GM21576 (cell line): ENCODE measurements at regions not wholly inside any gene's neighbourhood (a gene's known extent, or its start where the extent isn't known, plus 50 kb on each side); places are given as distances from the start of the nearest gene placed in this dataset.
"Not testable (repeated sequence)": the region's sequence is repeated elsewhere in the genome, so short reads cannot be mapped to it uniquely, and the experiment has no call there.

Experiments
- ATAC-seq: cut with Tn5 transposase; IDR thresholded peaks from one replicate; pipeline ENCODE4 v1.9.1; 2021; ENCODE audit warnings: mild to moderate bottlenecking, moderate library complexity; ENCODE audit not compliant: unreplicated experiment

DNA sequence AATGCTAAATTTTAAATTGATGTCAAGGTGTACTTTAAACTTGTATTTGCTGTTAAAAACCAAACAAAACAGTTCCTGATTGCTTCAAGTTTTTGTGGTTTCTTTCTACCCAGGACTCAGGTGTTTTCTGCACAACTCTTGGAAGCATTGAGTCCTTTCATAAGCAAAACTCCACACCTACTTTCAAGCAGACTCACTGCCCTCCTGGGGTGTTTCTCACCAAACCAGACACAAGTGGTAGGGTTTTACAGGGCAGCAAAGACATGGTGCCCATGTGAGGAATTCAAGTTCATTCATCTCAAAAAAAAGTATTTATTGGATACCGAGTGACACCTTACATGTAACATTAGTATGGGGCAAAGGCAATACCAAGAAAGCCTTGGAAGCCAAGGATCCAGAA is 146.7 kb upstream of the BNIP2 start:
- ATAC-seq: no peak

- ATAC-seq: no peak
Measured at GRCh38 chr15:59834528-59834927, 145.4 kb upstream of the BNIP2 start.

GRCh38 chr15:59833366-59833765 is 144.2 kb upstream of the BNIP2 start:
- no peak for ATAC-seq

GRCh38 chr15:59830873-59831272 is 141.8 kb upstream of the BNIP2 start:
- ATAC-seq: no peak

- no peak for ATAC-seq
Measured at GRCh38 chr15:59830098-59830497, 141.0 kb upstream of the BNIP2 start.

GRCh38 chr15:59828861-59829260 is 139.7 kb upstream of the BNIP2 start:
- no peak for ATAC-seq

DNA sequence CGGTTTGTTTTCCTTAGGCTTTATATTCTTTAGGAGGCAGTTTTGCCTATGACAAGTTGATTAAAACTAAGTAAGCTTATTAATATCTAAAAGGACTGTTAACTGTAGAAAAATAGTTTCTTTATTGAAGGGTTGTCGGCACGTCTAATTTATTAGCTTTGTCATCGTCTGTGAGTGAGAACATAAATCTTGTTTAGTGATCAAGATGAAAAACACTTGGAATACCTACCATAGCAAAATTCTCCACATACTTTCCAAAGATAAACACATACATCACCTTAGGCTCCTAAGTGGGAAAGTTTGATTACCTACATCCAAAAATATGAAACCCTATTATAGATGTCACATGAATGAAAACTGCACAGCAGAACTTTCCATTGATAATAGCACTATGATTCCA is 139.1 kb upstream of the BNIP2 start:
- no peak for ATAC-seq

DNA sequence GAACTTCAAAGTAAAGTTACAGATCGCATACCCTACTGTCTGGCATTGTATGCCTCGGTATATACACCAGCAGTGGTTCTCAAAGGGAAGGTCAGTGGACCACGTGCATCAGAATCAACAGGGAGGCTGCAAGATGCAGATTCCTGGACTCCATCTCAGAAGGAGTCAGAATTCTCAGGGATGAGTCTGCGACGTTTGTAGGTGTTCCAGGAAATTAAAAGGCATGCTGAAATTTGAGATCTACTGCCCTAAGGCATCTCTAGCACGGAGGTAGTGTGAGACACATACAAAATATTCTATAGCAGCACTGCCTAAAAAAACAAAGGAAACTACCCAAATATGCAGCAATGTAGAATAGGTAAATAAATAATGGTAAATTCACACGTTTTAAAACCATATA is 136.8 kb upstream of the BNIP2 start:
- no peak for ATAC-seq

DNA sequence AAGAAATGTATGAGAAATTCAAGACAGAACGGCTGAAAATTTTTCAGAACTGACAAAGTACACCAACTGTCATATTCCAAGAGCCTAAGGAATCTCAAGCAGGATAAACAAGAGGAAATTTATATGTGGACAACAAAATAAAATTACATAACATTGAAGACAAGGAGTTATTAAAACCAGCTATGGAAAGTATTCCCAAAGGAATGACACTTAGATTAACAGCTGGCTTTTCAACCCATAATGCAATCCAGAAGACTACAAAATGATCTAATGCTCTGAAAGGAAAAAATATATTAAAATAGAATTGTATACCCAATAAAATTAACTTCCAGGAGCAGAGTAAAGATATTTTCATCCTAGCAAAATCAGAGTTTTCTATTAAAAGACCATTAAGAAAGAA is 132.2 kb upstream of the BNIP2 start:
- no peak for ATAC-seq

- ATAC-seq: no peak
Measured at GRCh38 chr15:59819092-59819491, 130.0 kb upstream of the BNIP2 start.

DNA sequence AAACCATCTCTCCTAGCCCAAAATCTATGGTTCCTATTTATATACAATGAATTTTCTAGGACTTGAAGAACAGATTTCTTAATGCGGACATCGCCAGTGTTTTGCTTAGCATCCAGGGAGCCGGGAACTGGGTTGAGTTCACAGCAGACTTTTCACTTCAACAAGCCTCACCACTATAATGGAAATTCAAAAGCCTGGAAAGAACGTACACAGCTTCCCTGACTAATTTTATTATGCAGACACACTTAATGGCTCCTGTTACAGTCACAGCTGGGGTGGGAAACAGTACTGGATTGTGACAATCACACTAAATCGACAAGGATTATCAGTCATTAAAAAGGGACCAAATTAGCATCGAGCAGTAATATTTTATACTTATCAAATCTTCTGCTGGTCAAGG is 129.2 kb upstream of the BNIP2 start:
- no peak for ATAC-seq

DNA sequence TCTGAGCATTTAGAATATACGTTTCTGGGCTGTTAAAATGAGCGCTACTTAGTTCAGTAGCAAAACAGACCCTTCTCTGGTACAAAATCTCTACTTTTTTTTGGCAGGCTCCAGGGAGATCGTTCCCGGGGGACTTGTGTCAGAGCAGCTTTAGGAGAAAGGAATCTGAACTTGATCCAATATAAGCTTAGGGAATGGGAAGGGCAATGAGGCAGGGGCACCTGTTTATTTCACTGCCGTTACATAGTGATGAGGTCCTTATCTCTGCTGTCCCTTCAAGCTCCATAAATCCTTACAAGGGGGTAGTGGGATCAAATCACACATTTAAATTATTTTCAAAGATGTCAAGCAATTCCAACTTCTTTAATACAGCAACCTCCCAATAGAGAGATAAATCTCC is 128.7 kb upstream of the BNIP2 start:
- no peak for ATAC-seq

- no peak for ATAC-seq
Measured at GRCh38 chr15:59817053-59817452, 127.9 kb upstream of the BNIP2 start.

DNA sequence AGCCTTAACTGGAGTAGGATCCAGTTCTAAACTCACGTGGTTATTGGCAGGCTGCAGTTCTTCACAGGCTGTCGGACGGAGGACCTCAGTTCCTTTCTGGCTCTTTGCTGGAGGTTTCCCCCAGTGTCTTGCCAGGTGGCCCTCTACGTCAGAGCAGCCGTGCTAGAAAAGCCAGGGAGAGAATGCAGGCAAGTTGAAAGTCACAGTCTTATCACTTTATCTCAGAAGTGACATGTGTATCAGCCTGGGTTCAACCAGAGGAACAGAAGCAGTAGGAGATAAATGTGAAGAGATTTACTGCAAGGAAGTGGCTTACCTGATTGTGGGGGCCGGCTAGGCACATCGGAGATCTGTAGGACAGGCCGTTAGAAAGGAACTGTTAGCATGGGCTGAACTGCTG is 125.3 kb upstream of the BNIP2 start:
- no peak for ATAC-seq

DNA sequence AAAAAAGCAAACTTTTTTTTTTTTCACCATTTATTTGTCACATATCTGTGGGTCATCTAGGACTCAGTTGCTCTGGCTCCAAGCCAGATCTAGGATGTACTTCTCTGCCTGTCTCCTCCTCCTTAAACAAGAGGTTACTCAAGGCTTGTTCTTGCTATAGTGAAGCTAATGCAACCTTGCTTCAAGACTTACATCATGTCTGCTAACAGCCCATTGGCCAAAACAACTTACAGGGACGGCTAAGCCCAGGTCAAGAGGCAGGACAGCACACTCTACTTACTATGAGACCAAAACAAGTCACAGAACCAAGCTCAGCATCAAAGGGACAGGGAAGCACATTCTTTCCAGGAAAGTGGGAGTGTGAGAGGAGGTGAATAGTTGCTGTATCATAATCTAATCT is 123.8 kb upstream of the BNIP2 start:
- ATAC-seq: no peak

DNA sequence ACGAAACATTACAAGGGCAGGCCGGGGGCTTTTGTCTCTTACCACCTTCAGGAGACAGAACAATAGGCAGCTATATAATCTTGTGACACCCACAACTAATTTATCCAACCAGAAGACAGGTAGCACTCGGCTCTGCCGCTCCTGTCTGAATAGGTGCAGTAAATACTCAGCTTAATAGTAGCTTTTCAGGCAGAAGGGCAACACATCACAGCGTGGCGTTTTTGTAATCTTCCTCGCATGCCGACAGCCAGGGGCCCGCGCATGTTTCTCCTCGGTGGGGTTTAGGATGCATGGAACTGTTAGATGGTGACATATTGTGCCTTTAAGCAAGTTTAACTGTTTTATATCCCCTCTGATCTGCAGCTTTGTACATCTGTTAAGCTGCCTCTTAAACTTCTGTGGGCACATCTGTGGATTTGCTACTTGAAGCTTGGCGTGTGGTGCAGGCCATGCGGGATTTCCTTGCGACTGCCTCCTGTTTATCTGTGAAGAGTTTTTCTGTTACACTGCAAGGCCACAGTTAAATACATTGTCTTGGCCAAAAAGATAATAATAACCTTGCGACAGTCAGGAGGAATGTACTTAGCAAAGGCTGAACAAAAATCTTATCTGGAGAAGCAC is 123.2 kb upstream of the BNIP2 start:
- ATAC-seq: no peak

DNA sequence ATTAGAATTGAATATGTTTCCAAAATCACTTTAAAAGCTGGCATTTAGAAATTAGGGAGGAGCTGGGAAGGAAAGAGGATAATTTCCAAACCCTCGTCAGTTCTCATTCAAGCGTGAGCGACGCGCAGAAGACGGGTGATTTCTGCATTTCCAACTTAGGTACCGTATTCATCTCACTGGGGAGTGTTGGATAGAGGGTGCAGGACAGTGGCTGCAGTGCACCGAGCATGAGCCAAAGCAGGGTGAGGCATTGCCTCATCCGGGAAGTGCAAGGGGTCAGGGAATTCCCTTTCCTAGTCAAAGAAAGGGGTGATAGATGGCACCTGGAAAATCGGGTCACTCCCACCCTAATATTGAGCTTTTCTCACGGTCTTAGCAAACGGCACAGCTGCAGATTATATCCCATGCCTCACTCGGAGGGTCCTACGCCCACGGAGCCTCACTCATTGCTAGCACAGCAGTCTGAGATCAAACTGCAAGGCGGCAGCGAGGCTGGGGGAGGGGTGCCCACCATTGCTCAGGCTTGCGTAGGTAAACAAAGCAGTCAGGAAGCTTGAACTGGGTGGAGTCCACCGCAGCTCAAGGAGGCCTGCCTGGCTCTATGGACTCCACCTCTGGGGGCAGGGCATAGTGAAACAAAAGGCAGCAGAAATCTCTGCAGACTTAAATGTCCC is 114.3 kb upstream of the BNIP2 start:
- ATAC-seq: not testable (repeated sequence)

DNA sequence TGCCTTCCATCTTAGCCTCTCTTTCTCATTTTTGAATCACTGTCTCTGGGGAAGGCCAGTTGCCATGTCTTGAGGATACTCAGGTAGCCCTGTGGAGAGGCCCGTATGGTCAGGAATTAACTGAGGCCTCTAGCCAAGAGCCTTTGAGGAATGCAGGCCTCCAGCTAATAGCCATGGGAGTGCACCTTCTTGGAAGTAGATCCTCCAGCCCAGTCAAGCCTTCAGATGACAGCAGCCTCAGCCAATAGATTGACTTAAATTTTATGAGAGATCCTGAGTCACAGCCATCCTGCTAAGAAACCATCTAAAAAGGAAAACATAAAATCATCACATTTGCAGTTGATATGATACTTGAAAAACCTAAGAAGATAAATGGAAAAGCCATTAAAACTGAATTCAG is 112.5 kb upstream of the BNIP2 start:
- no peak for ATAC-seq

DNA sequence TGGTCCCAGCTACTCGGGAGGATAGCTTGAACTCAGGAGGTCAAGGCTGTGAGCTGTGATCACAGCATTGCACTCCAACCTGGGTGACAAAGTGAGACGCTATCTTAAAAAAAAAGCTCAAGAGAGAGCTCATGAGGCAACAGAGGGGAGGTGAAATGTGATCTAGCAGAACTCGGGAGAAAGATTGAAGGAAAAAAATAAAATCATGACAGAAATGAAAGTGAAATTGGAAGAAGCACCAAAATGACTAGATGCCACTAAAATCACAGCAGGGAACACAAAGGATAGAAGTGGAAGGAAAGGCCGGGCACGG is 109.4 kb upstream of the BNIP2 start:
- ATAC-seq: no peak

GRCh38 chr15:59797756-59798604 is 108.9 kb upstream of the BNIP2 start:
- ATAC-seq: no peak

DNA sequence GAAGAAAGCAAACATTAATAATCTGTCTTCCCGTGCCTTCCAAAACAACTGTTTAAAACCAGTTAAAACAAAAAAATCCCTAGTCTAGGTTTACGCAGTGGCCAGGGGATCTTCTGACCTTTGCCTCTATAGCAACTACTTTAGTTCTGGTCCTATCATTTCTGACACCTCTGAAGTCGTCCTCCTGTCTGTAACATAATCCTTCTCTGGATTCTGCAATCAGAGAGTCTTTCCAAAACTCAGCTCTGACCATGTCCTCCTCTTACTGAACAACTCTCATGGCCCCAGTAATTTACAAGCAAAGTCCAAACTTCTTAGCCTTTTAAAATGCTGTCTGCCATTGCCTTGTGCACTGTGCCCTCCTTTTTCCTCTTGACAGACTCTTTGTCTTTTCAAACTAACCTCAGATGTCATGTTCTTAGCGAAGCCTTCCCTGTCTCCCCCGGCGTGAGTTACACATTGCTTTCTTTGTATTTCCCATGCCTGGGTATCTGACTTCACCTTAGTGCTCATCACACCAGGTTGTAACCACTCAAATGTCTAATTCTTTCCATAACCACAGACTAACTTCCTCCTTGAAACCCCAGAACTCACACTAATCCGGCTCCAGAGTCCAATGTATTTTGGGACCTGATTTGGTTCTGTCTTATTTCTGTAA is 105.2 kb upstream of the BNIP2 start:
- ATAC-seq: no peak

DNA sequence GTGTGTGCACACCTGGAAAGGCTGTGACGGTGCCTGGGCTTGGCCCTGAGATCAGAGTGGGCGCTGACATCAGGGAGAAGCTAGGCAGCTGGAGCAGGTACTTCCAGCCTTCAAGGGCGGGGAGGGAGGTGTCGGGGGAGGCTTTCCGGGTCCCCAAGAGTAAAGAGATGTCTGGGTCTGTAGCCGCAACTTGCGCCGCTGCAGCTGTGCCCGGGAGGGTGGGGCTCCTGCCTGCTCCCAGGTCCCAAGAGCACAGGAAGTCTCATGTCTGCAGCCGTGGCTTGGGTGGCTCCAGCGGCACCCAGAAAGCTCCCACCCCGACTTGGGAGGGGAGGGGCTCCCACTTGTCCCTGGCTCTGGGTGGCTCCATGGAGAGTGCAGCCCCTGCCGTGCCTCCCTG is 103.2 kb upstream of the BNIP2 start:
- ATAC-seq: no peak
